Spleen (tissue), 7 donors: ENCODE measurements at regions not wholly inside any gene's neighbourhood (a gene's known extent, or its start where the extent isn't known, plus 50 kb on each side); places are given as distances from the start of the nearest gene placed in this dataset.

Source experiments
- CTCF ChIP-seq, 11 experiments: fragments of 200-600 bp in 7 of 11; fragments of 450-650 bp in 4 of 11; sonication (generic) in 4 of 11; IDR thresholded peaks in 8 of 11; conservative IDR thresholded peaks in 3 of 11; 1 replicate in 7 of 11; 2 replicates in 4 of 11; pipeline versions ENCODE4 v1.4.0 to v1.8.0; 2016 to 2021; ENCODE audit warnings: antibody characterized with exemption in 11 of 11, inconsistent platforms in 4 of 11, mild to moderate bottlenecking in 1 of 11
- POLR2AphosphoS5 ChIP-seq, 3 donors: sonication (generic); formaldehyde crosslinking; IDR thresholded peaks; one replicate each; pipeline ENCODE4 v1.5.1; 2017; ENCODE audit warnings: antibody characterized with exemption in 3 of 3
- donor health status: DM: no; HTN: no; CAD: no; lungs with moderate emphysema.
- donor health status: DM: no; HTN: no; CAD: no.
- donor health status: DM: no; HTN: no; CAD: no.

GRCh38 chr7:46713868-46714596 is 793.0 kb upstream of the IGFBP3 start:
- TF ChIP-seq POLR2AphosphoS5 (IDR thresholded peaks at IDR 0.05), result no peak
- TF ChIP-seq CTCF (IDR thresholded peaks at IDR 0.05 in 8 of 11, conservative IDR thresholded peaks at IDR 0.05 in 3 of 11), result no peak
